H1 (cell line): ENCODE measurements at regions not wholly inside any gene's neighbourhood (a gene's known extent, or its start where the extent isn't known, plus 50 kb on each side); places are given as distances from the start of the nearest gene placed in this dataset.

ENCODE experiments used
- CREB1 ChIP-seq: IDR thresholded peaks from 2 replicates; pipeline ENCODE4 v1.6.1; 2012; ENCODE audit warnings: inconsistent platforms
- E2F6 ChIP-seq: IDR thresholded peaks from 2 replicates; pipeline ENCODE4 v1.6.1; 2012; ENCODE audit warnings: inconsistent platforms
- EGR1 ChIP-seq: IDR thresholded peaks from 2 replicates; pipeline ENCODE4 v1.6.1; 2011; ENCODE audit warnings: low read depth, low read length, borderline replicate concordance
- FOSL1 ChIP-seq: IDR thresholded peaks from 2 replicates; pipeline ENCODE4 v1.6.1; 2011; ENCODE audit warnings: mild to moderate bottlenecking, low read depth, low read length, moderate library complexity; ENCODE audit not compliant: insufficient read depth
- GTF2F1 ChIP-seq: IDR thresholded peaks from 2 replicates; pipeline ENCODE4 v1.6.1; 2012; ENCODE audit warnings: low read depth, low read length, improper control_type of control experiment, borderline replicate concordance
- JUN ChIP-seq: IDR thresholded peaks from 2 replicates; pipeline ENCODE4 v1.6.1; 2011; ENCODE audit warnings: low read depth, mild to moderate bottlenecking, improper control_type of control experiment, low read length
- JUND ChIP-seq: IDR thresholded peaks from 2 replicates; pipeline ENCODE4 v1.6.1; 2011; ENCODE audit warnings: mild to moderate bottlenecking, improper control_type of control experiment, low read length
- KDM4A ChIP-seq: IDR thresholded peaks from one replicate; pipeline ENCODE4 v1.7.1; 2012; ENCODE audit warnings: low read depth, mild to moderate bottlenecking, moderate library complexity, low read length, inconsistent platforms; ENCODE audit not compliant: severe bottlenecking
- NRF1 ChIP-seq: IDR thresholded peaks from 2 replicates; pipeline ENCODE4 v1.6.1; 2011; ENCODE audit warnings: mild to moderate bottlenecking, low read depth, low read length, improper control_type of control experiment
- RAD21 ChIP-seq, 2 experiments: IDR thresholded peaks in 1 of 2; conservative IDR thresholded peaks in 1 of 2; 2 replicates each; pipeline ENCODE4 v1.6.1; 2011; ENCODE audit warnings: low read depth in 2 of 2, low read length in 2 of 2, improper control_type of control experiment in 1 of 2, inconsistent platforms in 1 of 2, mild to moderate bottlenecking in 1 of 2, moderate library complexity in 1 of 2
- RNF2 ChIP-seq: fragments of 200-900, 300-1000 bp; sonication (generic); IDR thresholded peaks from 2 replicates; pipeline ENCODE4 v1.7.1; 2016; ENCODE audit warnings: borderline replicate concordance, low read depth, mild to moderate bottlenecking, antibody characterized with exemption, low read length; ENCODE audit not compliant: poor library complexity, severe bottlenecking; ENCODE audit errors: missing control alignments
- SAP30 ChIP-seq: fragments of 300-600 bp; sonication (generic); IDR thresholded peaks from 2 replicates; pipeline ENCODE4 v1.7.1; 2012; ENCODE audit warnings: low read length, moderate library complexity, mild to moderate bottlenecking, inconsistent platforms; ENCODE audit not compliant: insufficient read depth, insufficient replicate concordance
- SUZ12 ChIP-seq: fragments of 200-600 bp; sonication (generic); IDR thresholded peaks from 2 replicates; pipeline ENCODE4 v1.6.1; 2012; ENCODE audit warnings: mild to moderate bottlenecking, inconsistent platforms, low read length, moderate library complexity, mixed read lengths
- TAF7 ChIP-seq: optimal IDR thresholded peaks from 2 replicates; pipeline ENCODE3; 2011; ENCODE audit warnings: low read depth, mild to moderate bottlenecking, inconsistent platforms, low read length, moderate library complexity, borderline replicate concordance
- USF2 ChIP-seq: IDR thresholded peaks from 2 replicates; pipeline ENCODE4 v1.6.1; 2011; ENCODE audit warnings: low read length, improper control_type of control experiment
- YY1 ChIP-seq: IDR thresholded peaks from 2 replicates; pipeline ENCODE4 v1.6.1; 2011; ENCODE audit warnings: low read depth, mild to moderate bottlenecking, low read length
- TF ChIP-seq, protein P1 (sequence below): IDR thresholded peaks from 2 replicates; pipeline ENCODE4 v1.6.1; 2012; ENCODE audit warnings: inconsistent platforms
- TF ChIP-seq, protein P2 (sequence below), 3 experiments: IDR thresholded peaks; 1 replicate in 2 of 3; 2 replicates in 1 of 3; pipeline versions ENCODE4 v1.5.1 to v1.6.1; 2011; ENCODE audit warnings: low read length in 3 of 3, mild to moderate bottlenecking in 3 of 3, inconsistent platforms in 2 of 3, low read depth in 1 of 3, moderate library complexity in 1 of 3; ENCODE audit not compliant: insufficient read depth in 1 of 3; ENCODE audit errors: control extremely low read depth in 1 of 3

- TF ChIP-seq JUND (no peak), RNF2 (no peak), FOSL1 (no peak), KDM4A (no peak), E2F6 (no peak), RAD21 (IDR thresholded peaks at IDR 0.05 in 1 of 2, conservative IDR thresholded peaks at IDR 0.05 in 1 of 2; ENCODE audit: low read depth in 2 of 2, low read length in 2 of 2) (no peak), EGR1 (no peak), NRF1 (no peak), CREB1 (no peak), SUZ12 (no peak), YY1 (no peak), TAF7 (no peak), USF2 (no peak), SAP30 (no peak), JUN (no peak), GTF2F1 (no peak)
- TF ChIP-seq, protein P1, sequence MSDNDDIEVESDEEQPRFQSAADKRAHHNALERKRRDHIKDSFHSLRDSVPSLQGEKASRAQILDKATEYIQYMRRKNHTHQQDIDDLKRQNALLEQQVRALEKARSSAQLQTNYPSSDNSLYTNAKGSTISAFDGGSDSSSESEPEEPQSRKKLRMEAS: no peak
- TF ChIP-seq, protein P2, sequence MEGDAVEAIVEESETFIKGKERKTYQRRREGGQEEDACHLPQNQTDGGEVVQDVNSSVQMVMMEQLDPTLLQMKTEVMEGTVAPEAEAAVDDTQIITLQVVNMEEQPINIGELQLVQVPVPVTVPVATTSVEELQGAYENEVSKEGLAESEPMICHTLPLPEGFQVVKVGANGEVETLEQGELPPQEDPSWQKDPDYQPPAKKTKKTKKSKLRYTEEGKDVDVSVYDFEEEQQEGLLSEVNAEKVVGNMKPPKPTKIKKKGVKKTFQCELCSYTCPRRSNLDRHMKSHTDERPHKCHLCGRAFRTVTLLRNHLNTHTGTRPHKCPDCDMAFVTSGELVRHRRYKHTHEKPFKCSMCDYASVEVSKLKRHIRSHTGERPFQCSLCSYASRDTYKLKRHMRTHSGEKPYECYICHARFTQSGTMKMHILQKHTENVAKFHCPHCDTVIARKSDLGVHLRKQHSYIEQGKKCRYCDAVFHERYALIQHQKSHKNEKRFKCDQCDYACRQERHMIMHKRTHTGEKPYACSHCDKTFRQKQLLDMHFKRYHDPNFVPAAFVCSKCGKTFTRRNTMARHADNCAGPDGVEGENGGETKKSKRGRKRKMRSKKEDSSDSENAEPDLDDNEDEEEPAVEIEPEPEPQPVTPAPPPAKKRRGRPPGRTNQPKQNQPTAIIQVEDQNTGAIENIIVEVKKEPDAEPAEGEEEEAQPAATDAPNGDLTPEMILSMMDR (IDR thresholded peaks at IDR 0.05; ENCODE audit: control extremely low read depth in 1 of 3, insufficient read depth in 1 of 3, low read depth in 1 of 3, low read length in 3 of 3): no peak
Observed at GRCh38 chr3:167920747-167921146, 175.0 kb downstream of the GOLIM4 start (continued).
